Body of pancreas (tissue), 4 donors: ENCODE measurements at regions not wholly inside any gene's neighbourhood (a gene's known extent, or its start where the extent isn't known, plus 50 kb on each side); places are given as distances from the start of the nearest gene placed in this dataset.

ENCODE experiments used
- CTCF ChIP-seq, 7 experiments: fragments of 450-650 bp in 4 of 7; fragments of 200-600 bp in 3 of 7; sonication (generic) in 3 of 7; IDR thresholded peaks; one replicate each; pipeline ENCODE4 v1.5.1; 2016 to 2019; ENCODE audit warnings: antibody characterized with exemption in 7 of 7
- POLR2A ChIP-seq, 3 donors: fragments of 450-650 bp; IDR thresholded peaks; one replicate each; pipeline ENCODE4 v1.6.1; 2016; ENCODE audit warnings: antibody characterized with exemption in 3 of 3, mild to moderate bottlenecking in 2 of 3

GRCh38 chr21:16192902-16193301 lies 463.1 kb downstream of the USP25 start:
- TF ChIP-seq POLR2A (IDR thresholded peaks at IDR 0.05) (no peak), CTCF (IDR thresholded peaks at IDR 0.05) (no peak)
